GM18868 (cell line): ENCODE measurements at regions not wholly inside any gene's neighbourhood (a gene's known extent, or its start where the extent isn't known, plus 50 kb on each side); places are given as distances from the start of the nearest gene placed in this dataset.
"Not testable (repeated sequence)": the region's sequence is repeated elsewhere in the genome, so short reads cannot be mapped to it uniquely, and the experiment has no call there.

Experiments used
- ATAC-seq: cut with Tn5 transposase; IDR thresholded peaks from one replicate; pipeline ENCODE4 v1.9.1; 2021; ENCODE audit warnings: mild to moderate bottlenecking, moderate library complexity; ENCODE audit not compliant: unreplicated experiment

DNA sequence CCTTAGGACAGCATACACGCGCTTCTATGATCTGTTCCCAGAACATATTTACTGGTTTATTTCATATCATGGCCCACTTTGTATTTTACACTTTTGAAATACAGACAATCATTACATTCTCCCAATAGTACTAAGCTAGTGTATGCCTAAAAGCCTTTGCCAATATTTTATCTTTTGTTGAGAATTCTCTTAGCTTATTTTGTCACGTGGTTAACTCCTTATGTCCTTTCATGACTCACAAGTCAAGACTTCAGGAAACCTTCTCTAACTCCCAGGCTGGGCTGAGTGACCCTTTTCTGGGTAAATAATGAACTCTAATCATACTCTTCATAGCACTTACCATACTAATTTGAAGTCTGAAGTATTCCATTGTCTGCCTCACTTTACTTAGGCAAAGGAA lies 444.8 kb downstream of the ZNF33B start:
- ATAC-seq: not testable (repeated sequence)

DNA sequence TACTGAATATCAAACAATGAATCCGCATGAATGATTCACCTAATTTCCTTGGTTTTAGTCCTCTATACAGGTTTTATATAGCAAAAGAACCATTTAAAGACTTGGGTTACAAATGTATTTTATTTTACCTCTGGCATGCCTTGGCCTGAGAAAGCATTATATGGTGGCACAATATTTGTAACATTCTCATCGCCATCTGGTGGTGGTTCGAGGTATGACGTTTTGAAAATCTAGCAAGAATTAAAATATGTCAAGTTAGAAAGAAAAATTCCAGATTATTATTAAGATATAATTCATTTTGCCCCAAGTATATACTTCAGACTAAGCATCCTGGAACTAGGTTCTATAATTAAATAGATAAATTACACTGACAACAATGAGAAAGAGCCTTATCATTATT lies 445.9 kb downstream of the ZNF33B start:
- not testable (repeated sequence) for ATAC-seq

DNA sequence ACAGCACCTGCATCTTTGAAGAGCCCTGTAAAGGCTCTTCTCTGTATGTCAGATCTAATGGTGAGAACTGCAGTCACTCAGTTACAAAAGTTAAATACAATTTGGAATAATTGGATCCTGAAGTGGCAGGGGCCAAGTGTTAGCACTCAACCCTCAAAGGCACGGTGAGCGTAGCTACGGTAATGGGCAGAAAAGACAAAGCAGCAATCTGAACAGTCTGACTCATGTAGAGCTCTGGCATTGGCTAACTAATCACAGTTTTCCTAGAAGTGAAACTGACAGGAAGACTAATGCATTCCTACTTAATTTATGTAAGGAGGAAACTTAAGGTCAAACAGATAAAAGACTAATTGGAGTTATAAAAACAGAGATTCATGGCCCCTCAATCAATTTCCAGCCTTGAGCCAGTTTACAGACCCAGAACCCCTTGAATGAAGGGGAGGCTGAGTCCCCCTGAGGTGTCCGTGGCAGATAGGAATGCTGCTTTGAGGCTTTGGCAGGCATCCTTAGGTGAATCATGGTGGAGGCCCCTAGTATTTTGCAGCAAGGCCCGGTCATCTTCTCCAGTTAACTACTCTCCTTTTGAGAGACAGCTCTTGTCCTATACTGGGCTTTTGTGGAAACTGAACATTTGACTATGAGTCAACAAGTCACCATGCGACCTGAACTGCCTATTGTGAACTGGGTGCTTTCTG lies 450.7 kb downstream of the ZNF33B start:
- not testable (repeated sequence) for ATAC-seq

DNA sequence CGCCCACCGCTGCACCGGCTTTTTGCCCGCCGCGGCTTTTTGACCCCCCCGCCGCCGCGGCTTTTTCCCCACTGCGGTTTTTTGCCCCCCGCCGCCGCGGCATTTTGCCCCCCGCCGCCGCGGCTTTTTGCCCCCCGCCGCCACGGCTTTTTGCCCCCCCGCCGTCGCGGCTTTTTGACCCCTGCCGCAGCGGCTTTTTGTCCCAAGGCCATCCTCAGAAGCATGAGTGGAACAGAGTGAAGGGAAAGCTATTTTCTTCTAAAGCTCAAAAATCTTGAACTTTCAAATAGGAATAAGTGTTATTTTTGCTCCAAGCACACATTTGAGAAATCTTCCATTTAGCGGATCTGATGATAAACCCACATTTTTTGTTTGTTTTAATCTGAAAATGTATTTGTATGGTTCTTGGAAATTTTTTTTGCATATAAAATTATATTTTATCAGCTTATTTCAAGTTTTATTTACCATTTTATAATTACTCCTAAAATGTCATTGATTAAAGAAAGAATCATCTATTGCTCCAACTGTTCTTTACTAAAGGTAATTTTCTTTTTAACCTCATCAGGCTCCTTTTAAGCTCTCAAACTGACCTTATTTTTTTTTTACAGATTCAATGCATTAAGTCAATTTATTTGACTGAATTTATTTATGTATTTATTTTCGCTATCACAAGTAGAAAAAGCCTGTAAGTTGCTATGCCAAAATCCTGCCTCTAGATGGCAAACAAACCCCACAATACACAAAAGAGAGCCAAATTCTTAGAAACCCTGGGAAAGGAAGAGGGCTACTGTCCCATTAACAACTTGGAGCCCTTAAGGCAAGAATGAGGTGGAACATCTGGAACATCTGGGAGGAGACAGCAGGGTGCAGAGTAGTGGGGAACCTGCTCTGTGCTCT lies 460.3 kb downstream of the ZNF33B start:
- not testable (repeated sequence) for ATAC-seq

DNA sequence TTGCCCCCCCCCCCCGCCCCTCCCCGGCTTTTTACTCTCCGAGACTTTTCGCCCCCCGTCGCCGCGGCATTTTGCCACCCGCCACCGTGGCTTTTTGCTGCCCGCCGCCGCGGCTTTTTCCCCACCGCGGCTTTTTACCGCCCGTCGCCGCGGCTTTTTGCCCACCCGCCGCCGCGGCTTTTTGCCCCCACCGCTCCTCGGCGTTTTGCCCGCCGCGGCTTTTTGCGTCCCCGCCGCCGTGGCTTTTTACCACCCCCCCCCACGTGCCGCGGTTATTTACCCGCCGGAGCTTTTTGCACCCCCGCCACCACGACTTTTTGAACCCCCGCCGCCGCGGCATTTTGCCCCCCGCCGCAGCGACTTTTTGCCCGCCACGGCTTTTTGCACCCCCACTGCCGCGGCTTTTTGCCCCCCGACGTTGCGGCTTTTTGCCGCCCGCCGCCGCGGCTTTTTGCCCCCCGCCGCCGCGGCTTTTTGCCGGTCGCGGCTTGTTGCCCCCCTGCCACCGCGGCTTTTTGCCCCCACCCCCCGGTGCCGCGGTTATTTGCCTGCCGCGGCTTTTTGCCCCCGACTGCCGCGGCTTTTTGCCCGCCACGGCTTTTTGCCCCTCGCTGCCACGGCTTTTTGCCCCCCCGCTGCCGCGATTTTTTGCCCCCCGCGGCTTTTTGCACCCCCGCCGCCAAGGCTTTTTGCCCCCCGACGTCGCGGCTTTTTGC lies 461.1 kb downstream of the ZNF33B start:
- no peak for ATAC-seq

DNA sequence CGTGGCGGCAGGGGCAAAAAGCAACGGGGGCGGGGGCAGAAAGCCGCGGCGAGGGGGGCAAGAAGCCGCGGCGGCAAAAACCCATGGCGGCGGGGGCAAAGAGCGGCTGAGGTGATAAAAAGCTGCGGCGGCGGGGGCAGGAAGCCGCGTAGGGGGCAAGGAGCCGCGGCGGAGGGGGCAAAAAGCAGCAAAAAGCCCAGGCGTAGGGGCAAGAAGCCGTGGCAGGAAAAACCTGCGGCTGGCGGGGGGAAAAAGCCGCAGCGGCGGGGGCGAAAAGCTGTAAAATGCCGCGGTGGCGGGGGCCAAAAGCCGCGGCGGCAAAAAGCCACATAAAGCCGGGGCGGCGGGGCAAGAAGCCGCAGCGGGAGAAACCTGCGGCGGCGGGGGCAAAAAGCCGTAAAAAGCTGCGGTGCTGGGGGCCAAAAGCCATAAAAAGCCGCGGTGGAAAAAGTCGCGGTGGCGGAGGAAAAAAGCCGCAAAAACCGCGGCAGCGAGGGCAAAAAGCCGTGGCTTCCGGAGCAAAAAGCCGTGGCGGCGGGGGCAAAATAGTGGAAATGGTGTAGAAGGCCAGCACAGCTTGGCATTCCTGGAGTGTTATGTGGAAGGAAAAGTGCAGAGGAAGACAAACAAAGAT lies 487.8 kb downstream of the ZNF33B start:
- no peak for ATAC-seq

DNA sequence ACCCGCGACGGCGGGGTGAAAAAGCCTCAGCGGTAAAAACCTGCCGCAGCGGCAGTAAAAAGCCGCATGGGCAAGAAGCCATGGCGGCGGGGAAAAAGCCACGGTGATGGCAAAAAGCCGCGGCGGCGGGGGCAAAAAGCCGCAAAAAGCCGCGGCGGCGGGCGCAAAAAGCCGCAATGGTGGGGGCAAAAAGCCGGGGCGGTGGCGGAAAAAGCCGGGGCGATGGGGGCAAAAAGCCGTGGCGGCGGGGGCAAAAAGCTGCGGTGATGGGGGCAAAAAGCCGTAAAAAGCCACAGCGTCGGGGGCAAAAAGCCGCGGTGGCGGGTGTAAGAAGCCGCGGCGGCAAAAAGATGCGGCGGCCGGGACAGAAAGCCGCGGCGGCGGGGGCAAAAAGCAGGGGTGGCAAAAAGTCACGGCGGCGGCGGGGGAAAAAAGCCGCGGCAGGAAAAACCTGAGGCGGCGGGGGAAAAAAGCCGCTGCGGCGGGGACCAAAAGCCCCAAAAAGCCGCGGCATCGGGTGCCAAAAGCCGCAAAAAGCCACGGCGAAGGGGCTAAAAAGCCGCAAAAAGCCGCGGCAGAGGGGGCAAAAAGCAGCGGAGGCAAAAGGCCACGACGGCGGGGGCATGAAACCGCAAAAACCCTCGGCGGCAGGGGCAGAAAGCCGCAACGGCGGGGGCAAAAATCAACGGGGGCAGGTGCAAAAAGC lies 488.5 kb downstream of the ZNF33B start:
- ATAC-seq: no peak

DNA sequence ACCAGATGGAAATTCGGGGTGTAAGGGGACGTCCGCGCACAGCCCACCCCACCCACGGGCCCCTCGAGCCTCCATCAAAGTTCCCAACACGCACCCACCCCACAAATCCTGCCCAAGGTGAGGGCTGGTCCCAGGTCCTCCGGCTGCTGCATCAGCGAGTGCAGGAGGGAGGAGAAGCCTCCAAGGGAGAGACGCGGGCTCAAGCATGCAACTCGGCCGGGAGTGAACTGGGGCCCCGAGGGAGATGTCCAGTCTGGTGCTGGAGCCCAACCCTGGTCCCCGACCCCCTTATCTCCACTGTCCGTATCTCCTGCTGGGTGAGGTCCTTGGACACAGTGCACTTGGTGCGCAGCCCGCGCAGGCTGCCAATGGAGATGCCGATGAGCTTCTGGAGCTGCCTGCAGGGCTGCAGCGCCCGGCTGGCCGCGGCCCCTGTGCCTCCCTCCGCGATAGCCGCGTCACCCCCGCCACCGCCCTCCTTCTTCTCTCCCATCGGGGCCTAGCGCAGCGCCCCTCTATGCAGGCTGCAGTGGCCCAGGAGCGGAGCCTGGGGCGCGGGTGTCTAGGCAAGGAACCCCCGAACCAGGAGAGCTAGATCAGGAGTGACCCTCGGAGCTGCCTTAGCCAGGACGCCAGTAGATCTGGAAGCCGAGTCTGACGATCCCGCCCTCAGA lies 489.2 kb downstream of the ZNF33B start:
- ATAC-seq: no peak

DNA sequence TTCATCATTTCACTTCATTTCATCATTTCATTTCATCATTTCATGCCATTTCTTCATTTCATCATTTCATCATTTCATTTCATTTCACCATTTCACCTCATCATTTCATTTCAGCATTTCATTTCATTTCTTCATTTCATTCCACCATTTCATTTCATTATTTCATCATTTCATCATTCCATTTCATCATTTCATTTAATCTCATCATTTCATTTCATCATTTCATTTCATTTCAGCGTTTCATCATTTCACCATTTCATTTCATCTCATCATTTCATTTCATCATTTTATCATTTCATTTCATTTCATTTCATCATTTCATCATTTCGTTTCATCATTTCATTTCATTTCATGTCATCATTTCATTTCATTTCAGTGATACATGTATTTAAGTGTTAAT lies 492.2 kb downstream of the ZNF33B start:
- not testable (repeated sequence) for ATAC-seq

DNA sequence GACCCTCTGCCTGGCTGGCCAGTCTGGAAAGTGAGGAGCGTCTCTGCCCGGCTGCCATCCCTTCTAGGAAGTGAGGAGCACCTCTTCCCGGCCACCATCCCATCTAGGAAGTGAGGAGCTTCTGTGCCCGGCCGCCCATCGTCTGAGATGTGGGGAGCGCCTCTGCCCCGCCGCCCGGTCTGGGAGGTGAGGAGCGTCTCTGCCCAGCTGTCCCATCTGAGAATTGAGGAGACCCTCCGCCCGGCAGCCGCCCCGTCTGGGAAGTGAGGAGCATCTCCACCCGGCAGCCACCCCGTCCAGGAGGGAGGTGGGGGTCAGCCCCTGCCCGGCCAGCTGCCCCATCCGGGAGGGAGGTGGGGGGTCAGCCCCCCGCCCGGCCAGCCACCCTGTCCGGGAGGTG lies 500.3 kb downstream of the ZNF33B start:
- ATAC-seq: not testable (repeated sequence)

DNA sequence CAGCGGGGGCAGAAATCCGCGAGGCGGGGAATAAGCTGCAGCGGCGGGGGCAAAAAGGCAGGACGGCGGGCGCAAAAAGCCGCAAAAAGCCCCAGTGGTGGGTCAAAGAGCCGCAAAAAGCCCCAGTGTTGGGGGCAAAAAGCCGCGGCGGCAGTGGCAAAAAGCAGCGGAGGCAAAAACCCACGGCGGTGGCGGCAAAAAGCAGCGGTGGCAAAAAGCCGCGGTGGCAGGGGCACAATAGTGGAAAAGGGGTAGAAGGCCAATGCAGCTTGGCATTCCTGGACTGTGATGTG lies 525.3 kb downstream of the ZNF33B start:
- no peak for ATAC-seq

DNA sequence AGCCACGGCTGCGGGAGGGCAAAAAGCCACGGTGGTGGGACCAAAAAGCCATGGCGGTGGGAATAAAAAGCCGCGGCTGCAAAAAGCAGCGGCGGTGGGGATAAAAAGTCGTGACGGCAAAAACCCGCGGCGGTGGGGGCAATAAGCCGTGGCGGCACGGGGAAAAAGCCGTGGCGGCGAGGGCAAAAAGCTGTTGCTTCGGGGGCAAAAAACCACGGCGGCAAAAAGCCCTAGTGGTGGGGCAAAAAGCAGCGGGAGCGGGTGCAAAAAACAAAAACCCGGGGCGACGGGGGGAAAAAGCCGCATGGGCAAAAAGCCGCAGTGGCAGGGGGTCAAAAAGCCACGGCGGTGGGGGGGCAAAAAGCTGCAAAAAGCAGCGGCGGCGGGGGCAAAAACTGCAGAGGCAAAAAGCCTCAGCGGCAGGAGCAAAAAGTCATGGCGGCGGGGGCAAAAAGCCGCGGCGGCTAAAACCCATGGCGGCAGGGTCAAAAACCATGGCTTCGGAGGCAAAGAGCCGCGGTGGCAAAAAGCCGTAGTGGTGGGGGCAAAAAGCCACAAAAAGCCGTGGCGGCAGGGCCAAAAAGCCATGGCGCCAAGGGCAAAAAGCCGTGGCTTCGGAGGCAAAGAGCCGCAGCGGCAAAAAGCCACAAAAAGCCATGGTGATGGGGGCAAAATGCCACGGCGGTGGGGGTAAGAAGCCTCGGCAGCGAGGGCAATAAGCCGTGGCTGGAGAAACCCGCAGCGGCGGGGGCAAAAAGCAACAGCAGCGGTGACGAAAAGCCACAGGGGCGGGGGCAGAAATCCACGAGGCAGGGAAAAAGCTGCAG lies 525.8 kb downstream of the ZNF33B start:
- no peak for ATAC-seq

DNA sequence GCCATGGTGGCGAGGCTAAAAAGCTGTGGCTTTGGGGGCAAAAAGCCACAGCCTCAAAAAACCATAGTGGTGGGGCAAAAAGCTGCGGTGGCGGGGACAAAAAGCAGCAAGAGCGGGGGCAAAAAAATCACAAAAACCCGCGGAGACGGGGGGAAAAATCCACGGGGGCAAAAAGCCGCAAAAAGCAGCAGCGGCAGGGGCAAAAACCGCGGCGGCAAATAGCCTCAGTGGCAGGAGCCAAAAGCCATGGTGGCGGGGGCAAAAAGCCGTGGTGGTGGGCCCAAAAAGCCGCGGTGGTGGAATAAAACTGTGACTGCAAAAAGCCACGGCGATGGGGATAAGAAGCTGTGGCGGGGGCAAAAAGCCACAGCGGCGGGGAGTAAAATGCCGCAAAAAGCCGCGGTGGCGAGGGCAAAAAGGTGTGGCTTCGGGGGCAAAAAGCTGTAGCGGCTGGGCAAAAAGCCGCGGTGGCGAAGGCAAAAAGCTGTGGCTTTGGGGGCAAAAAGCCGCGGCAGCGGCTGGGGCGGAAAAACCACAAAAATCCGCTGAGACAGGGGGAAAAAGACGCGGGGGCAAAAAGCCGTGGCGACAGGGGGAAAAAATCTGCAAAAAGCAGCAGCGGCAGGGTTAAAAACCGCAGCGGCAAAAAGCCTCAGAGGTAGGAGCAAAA lies 526.6 kb downstream of the ZNF33B start:
- no peak for ATAC-seq

DNA sequence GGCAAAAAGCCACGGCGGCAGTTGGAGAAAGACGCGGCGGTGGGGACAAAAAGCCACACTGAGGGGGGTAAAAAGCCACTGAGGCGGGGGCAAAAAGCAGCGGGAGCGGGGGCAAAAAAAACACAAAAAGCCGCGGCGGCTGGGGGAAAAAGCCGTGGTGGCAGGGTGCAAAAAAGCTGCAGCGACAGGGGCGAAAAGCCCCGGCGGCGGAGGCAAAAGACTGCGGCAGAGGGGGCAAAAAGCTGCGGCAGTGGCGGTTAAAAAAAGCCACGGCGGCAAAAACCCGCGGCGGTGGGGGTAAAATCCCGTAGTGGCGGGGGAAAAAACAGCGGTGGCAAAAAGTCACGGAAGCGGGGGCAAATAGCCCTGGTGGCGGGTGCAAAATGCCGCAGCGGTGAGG lies 527.3 kb downstream of the ZNF33B start:
- ATAC-seq: no peak
